ENCODE measurements at regions not wholly inside any gene's neighbourhood (a gene's known extent, or its start where the extent isn't known, plus 50 kb on each side); places are given as distances from the start of the nearest gene placed in this dataset.

- no peaks in the 10 kb centered on the region for H3K27me3 ChIP-seq
- H3K27ac ChIP-seq: no peak overlapping the region
- intact Hi-C loops (cut with DNase I): no loop called here
- TF ChIP-seq, protein P1, sequence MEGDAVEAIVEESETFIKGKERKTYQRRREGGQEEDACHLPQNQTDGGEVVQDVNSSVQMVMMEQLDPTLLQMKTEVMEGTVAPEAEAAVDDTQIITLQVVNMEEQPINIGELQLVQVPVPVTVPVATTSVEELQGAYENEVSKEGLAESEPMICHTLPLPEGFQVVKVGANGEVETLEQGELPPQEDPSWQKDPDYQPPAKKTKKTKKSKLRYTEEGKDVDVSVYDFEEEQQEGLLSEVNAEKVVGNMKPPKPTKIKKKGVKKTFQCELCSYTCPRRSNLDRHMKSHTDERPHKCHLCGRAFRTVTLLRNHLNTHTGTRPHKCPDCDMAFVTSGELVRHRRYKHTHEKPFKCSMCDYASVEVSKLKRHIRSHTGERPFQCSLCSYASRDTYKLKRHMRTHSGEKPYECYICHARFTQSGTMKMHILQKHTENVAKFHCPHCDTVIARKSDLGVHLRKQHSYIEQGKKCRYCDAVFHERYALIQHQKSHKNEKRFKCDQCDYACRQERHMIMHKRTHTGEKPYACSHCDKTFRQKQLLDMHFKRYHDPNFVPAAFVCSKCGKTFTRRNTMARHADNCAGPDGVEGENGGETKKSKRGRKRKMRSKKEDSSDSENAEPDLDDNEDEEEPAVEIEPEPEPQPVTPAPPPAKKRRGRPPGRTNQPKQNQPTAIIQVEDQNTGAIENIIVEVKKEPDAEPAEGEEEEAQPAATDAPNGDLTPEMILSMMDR (IDR thresholded peaks at IDR 0.05): no peak
- DNase-seq: no peak
- H3K4me3 ChIP-seq: no peak overlapping the region
- H3K9me3 ChIP-seq: no peaks in the 10 kb centered on the region
- H3K36me3 ChIP-seq: no peaks in the 10 kb centered on the region
- no peak for ATAC-seq
- peaks cover 0 to 4% of the 10 kb centered on the region in 2 donors for H3K4me1 ChIP-seq
Measured at GRCh38 chrX:94742772-94743171, 1068.8 kb downstream of the FAM133A start.

DNA sequence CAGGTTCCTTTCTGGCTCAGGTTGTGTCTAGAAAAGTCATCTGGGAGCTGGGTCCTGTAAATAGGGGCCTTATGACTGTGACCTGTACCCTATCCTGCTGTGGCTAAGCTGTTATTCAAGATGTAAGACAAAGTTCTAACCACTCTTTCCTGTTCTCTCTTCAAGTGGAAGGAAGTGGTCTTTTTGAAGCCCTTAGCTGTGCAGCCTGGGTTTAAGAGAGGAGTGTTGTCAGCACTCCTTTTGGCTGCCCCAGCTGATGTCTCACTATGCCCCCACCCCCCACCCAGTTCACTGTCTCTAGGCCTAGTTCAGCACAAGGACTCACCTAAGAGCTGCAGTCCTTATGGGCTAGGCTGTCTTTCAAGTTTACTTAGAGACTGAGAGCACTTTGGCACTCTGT is 1069.5 kb downstream of the FAM133A start:
- H3K27ac ChIP-seq: no peak overlapping the region
- H3K9me3 ChIP-seq: no peaks in the 10 kb centered on the region
- no peak overlapping the region for H3K4me3 ChIP-seq
- TF ChIP-seq, protein P1 (IDR thresholded peaks at IDR 0.05): no peak
- ATAC-seq: peak; percentile 68
- no peaks in the 10 kb centered on the region for H3K27me3 ChIP-seq
- H3K4me1 ChIP-seq: peaks cover 0 to 4% of the 10 kb centered on the region in 2 donors
- DNase-seq: no peak
- intact Hi-C loops (cut with DNase I): no loop called here
- no peaks in the 10 kb centered on the region for H3K36me3 ChIP-seq

DNA sequence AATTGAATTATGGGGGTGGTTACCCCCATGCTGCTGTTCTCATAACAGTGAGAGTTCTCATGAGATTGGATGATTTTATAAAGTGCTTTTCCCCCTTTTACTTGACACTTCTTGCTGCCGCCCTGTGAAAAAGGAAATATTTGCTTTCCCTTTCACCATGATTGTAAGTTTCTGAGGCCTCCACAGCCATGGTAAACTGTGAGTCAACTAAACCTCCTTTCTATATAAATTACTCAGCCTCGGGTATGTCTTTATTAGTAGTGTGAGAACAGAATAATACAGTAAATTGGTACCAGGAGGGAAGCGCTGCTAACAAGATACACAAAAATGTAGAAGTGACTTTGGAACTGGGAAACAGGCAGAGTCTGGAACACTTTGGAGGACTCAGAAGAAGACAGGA is 1070.8 kb downstream of the FAM133A start:
- Histone ChIP-seq H3K27ac (no peak overlapping the region), H3K27me3 (no peaks in the 10 kb centered on the region), H3K9me3 (no peaks in the 10 kb centered on the region), H3K4me3 (no peak overlapping the region), H3K36me3 (no peaks in the 10 kb centered on the region), H3K4me1 (peaks cover 0 to 4% of the 10 kb centered on the region in 2 donors)
- TF ChIP-seq, protein P1 (IDR thresholded peaks at IDR 0.05): no peak
- no peak for DNase-seq
- ATAC-seq: no peak
- intact Hi-C loops (cut with DNase I): no loop called here

GRCh38 chrX:94751611-94752010 is 1077.6 kb downstream of the FAM133A start:
- no peaks in the 10 kb centered on the region for H3K27me3 ChIP-seq
- no peak overlapping the region for H3K27ac ChIP-seq
- no peaks in the 10 kb centered on the region for H3K36me3 ChIP-seq
- no peak overlapping the region for H3K4me3 ChIP-seq
- no peaks in the 10 kb centered on the region for H3K9me3 ChIP-seq
- DNase-seq: no peak
- H3K4me1 ChIP-seq: no peaks in the 10 kb centered on the region
- TF ChIP-seq, protein P1 (IDR thresholded peaks at IDR 0.05): no peak
- intact Hi-C loops (cut with DNase I): no loop called here
- peak; percentile 45 for ATAC-seq

GRCh38 chrX:94752434-94753169 is 1078.6 kb downstream of the FAM133A start:
- Histone ChIP-seq H3K36me3 (no peaks in the 10 kb centered on the region), H3K4me1 (no peaks in the 10 kb centered on the region), H3K4me3 (no peak overlapping the region), H3K27me3 (no peaks in the 10 kb centered on the region), H3K27ac (no peak overlapping the region), H3K9me3 (no peaks in the 10 kb centered on the region)
- ATAC-seq (peak; percentile 86), DNase-seq (peak in 2 of 4 donors; percentile 6 to 15)
- TF ChIP-seq, protein P1 (IDR thresholded peaks at IDR 0.05): no peak
- intact Hi-C loops (cut with DNase I): no loop called here

All from left lung (tissue), 4 donors.